NT2/D1 (cell line): ENCODE measurements at regions not wholly inside any gene's neighbourhood (a gene's known extent, or its start where the extent isn't known, plus 50 kb on each side); places are given as distances from the start of the nearest gene placed in this dataset.

Experiments used
- DNase-seq: peaks from one replicate; pipeline ENCODE4 v3.0.0-alpha.2; 2011; ENCODE audit warnings: low read depth, low spot score
- H3K27me3 ChIP-seq: 2 replicates; pipeline ENCODE4 v1.6.0; 2011; ENCODE audit warnings: mild to moderate bottlenecking; ENCODE audit not compliant: insufficient read length, insufficient read depth
- H3K36me3 ChIP-seq: 2 replicates; pipeline ENCODE4 v1.6.1; 2011; ENCODE audit warnings: mild to moderate bottlenecking, low read length, mixed read lengths; ENCODE audit not compliant: insufficient read depth, insufficient read length
- H3K4me1 ChIP-seq: 2 replicates; pipeline ENCODE4 v1.5.1; 2011; ENCODE audit not compliant: insufficient read depth, insufficient read length
- H3K4me3 ChIP-seq: 2 replicates; pipeline ENCODE4 v1.5.1; 2011; ENCODE audit warnings: low read depth; ENCODE audit not compliant: insufficient read length
- H3K9ac ChIP-seq: 2 replicates; pipeline ENCODE4 v1.6.0; 2011; ENCODE audit warnings: low read depth; ENCODE audit not compliant: insufficient read length
- H3K9me3 ChIP-seq: 2 replicates; pipeline ENCODE4 v1.5.1; 2011; ENCODE audit warnings: mild to moderate bottlenecking, low read length; ENCODE audit not compliant: insufficient read depth
- SUZ12 ChIP-seq: IDR thresholded peaks from 2 replicates; pipeline ENCODE4 v1.6.1; 2011; ENCODE audit not compliant: insufficient read length, insufficient read depth; ENCODE audit errors: extremely low read depth
- YY1 ChIP-seq: IDR thresholded peaks from 2 replicates; pipeline ENCODE4 v1.6.1; 2011; ENCODE audit not compliant: insufficient read length, insufficient read depth
- ZNF274 ChIP-seq: IDR thresholded peaks from 2 replicates; pipeline ENCODE4 v1.6.1; 2011; ENCODE audit warnings: mild to moderate bottlenecking, low read depth, low read length

DNA sequence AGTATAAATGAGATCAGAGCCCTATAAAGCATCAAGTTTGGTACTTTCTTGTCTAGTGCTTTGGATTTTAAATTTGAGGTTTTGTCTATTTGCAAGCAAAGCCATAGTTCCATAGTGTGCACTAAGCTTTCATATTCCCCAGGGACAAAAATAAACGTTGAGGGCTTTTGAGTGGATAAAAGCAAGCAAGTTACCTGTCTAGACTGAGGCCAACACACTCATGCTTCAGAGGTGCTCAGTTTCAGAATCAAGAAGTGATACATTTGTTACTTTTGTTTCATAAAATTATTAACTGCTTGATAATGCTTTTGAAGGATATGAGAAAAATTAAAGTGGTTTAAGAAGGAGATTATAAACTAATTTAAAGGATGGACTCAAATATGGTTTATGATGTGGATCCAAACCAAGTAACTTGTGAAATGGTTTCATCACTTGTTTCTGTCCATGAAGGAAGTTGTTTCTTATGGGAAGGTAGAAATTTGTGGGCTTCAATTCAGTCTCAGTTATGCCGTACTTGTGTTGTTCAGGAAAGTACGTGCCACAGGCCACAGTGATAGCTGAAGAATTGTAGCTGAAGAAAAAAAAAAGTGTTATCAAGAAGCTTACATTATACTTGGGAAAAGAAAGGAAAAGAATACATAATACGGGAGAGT is 71.2 kb downstream of the CHRM3 start:
- H3K4me3 ChIP-seq: no peak overlapping the region
- H3K4me1 ChIP-seq: no peaks in the 10 kb centered on the region
- peaks cover 17% of the 10 kb centered on the region; the same call in 1 of the 2 replicates for H3K9me3 ChIP-seq
- DNase-seq: no peak
- no peaks in the 10 kb centered on the region for H3K36me3 ChIP-seq
- no peak for TF ChIP-seq ZNF274
- no peak for TF ChIP-seq SUZ12
- no peak for TF ChIP-seq YY1
- no peaks in the 10 kb centered on the region for H3K27me3 ChIP-seq
- no peak overlapping the region for H3K9ac ChIP-seq

DNA sequence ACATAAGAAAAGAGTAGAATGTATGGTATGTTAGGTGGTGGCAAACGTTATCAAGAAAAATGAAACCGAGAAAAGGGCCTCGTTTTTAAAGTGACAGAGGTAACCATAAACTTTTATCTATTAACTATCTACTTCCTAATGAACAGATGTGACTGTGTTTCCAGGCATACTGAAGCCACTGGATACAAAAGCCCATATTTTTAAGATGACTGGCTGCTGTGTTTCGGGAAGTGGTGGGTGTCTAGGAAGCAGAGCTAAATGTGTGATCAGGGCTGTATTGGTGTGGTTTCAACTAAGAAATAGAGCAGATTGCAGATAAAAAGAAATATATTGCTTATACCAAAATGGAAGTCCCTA is 71.8 kb downstream of the CHRM3 start:
- H3K9ac ChIP-seq: no peak overlapping the region
- H3K9me3 ChIP-seq: peaks cover 17% of the 10 kb centered on the region; the same call in 1 of the 2 replicates
- DNase-seq: no peak
- no peak overlapping the region for H3K4me3 ChIP-seq
- H3K36me3 ChIP-seq: no peaks in the 10 kb centered on the region
- TF ChIP-seq ZNF274 (no peak), SUZ12 (no peak), YY1 (no peak)
- H3K4me1 ChIP-seq: no peaks in the 10 kb centered on the region
- H3K27me3 ChIP-seq: no peaks in the 10 kb centered on the region

DNA sequence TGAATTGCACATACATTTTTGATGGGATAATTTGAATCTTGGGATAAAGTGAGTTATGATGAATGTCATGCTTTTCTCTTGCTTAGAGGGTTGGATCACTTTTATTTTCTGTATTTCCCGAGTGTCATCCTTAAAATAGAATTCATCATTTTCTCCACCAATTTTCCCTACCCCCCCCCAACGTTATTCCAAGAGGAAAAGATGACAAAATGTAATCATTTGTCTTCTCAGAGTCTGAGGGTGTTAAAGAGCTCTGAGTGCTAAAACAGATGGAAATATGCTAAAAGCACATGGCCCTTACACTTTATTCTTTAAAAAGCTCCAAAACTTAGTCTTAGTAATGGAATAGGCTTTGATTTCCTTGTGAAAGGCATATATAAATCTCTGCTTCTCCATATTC is 81.4 kb downstream of the CHRM3 start:
- no peaks in the 10 kb centered on the region for H3K9me3 ChIP-seq
- no peaks in the 10 kb centered on the region for H3K27me3 ChIP-seq
- H3K9ac ChIP-seq: no peak overlapping the region
- no peaks in the 10 kb centered on the region for H3K4me1 ChIP-seq
- H3K4me3 ChIP-seq: no peak overlapping the region
- H3K36me3 ChIP-seq: no peaks in the 10 kb centered on the region
- no peak for TF ChIP-seq ZNF274
- TF ChIP-seq SUZ12: no peak
- no peak for TF ChIP-seq YY1
- DNase-seq: no peak

DNA sequence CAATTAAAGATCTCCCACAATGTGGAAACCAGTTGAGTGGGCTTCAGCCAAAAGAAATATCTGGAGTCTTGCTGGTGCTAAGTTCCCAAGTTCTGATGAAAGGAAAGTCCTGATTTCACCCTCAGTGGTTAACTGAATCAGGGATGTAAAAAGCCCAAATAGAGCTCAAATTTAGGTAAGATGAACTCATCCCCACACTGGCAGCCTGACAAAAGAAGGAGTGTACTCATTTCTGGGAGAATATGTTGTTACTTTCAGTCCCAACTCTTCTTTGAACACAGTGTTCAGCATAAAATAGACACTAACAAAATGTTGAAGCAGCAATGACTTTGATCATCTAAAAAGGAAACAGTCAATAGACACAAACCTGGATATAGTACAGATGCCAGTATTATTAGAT is 91.7 kb downstream of the CHRM3 start:
- Histone ChIP-seq H3K4me1 (no peaks in the 10 kb centered on the region), H3K9ac (no peak overlapping the region), H3K36me3 (no peaks in the 10 kb centered on the region), H3K9me3 (peaks cover 22% of the 10 kb centered on the region), H3K27me3 (no peaks in the 10 kb centered on the region), H3K4me3 (no peak overlapping the region)
- no peak for TF ChIP-seq ZNF274
- no peak for TF ChIP-seq SUZ12
- no peak for TF ChIP-seq YY1
- no peak for DNase-seq

DNA sequence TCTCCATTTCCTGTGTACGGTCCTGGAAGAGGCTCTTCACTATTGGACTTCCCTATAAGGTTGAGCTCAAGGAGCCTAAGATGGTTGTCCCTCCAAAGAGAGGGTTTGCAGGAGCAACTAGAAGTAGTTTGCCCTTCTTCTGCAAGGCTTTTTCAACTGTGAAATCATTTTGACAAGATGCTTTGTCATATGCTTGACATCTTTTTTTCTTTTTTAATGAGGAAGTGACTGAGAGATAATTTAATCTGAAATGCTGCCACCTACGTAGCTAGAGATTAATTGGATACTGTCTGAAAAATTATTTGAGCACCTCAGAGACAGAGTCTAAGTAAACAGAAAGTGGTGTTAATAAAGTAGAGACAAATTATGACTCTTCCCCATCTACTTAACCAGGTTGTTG is 97.0 kb downstream of the CHRM3 start:
- Histone ChIP-seq H3K4me3 (no peak overlapping the region), H3K9me3 (peaks cover 14% of the 10 kb centered on the region), H3K4me1 (no peaks in the 10 kb centered on the region), H3K27me3 (no peaks in the 10 kb centered on the region), H3K36me3 (no peaks in the 10 kb centered on the region), H3K9ac (no peak overlapping the region)
- DNase-seq: no peak
- no peak for TF ChIP-seq SUZ12
- TF ChIP-seq YY1: no peak
- TF ChIP-seq ZNF274: no peak

DNA sequence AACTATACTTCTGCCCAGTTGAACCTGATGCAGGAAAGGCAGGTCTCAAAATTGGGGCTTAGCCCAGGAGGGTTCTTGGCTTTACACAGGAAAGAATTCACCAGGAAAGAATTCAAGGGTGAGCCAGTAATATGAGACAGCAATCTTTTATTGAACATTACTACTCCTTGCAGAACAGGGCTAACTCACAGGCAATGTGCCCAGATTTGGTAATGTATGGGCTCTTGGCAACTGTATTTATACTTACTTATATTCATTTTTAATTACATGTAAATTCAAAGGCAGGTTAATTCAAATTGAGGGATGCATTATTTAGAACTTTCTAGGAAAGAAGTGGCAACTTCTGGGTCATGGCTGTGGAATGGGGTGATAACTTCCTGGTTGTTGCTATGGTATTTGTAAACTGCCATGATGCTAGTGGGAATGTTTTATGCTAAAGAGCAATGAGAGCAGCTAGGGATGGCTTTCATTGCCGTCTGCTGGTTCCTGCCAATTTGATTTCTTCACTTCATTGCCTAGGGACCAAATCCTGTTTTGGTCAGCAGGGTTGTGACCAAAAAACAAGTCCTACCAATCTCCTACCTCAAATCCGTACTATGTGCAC is 107.5 kb downstream of the CHRM3 start:
- H3K36me3 ChIP-seq: no peaks in the 10 kb centered on the region
- no peak overlapping the region for H3K4me3 ChIP-seq
- DNase-seq: no peak
- no peak overlapping the region for H3K9ac ChIP-seq
- H3K27me3 ChIP-seq: no peaks in the 10 kb centered on the region
- no peaks in the 10 kb centered on the region for H3K4me1 ChIP-seq
- no peaks in the 10 kb centered on the region for H3K9me3 ChIP-seq
- TF ChIP-seq ZNF274 (no peak), YY1 (no peak), SUZ12 (no peak)

DNA sequence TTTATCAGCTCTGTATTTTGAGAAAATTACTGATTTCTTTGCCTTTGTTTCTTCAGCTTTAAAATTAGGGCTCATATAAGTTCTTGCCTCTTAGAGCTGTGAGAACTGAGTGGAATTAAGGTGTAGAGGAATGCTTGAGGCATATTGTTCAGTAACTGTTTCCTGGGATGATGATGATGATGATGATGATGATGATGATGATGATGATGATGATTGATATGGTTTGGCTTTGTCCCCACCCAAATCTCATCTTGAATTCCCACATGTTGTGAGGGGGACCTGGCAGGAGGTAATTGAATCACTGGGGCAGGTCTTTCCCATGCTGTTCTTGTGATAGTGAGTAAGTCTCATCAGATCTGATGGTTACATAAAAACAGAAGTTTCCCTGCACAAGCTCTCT is 118.7 kb downstream of the CHRM3 start:
- Histone ChIP-seq H3K4me1 (no peaks in the 10 kb centered on the region), H3K9ac (no peak overlapping the region), H3K4me3 (no peak overlapping the region), H3K36me3 (no peaks in the 10 kb centered on the region), H3K27me3 (no peaks in the 10 kb centered on the region), H3K9me3 (peaks cover 14% of the 10 kb centered on the region; the same call in 1 of the 2 replicates)
- no peak for DNase-seq
- TF ChIP-seq SUZ12: no peak
- TF ChIP-seq YY1: no peak
- TF ChIP-seq ZNF274: no peak

DNA sequence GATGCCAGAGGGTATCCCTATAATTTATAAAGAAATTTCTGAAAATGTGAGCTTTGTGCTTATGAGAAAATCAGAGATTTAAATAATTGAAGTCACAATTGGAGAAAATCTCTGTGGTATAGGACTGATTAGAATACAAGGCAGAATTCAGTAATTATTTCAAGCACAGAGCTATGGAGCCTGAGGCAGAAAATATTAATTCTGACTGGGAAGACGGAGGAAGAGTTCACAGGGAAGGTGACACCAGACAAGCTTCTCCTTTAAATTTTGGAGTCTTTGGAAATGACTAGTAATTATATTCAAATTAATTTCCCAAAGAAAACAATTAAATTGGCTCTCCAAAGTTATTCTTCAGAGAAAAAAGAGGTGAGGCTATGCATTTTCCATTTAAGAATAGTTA is 121.5 kb downstream of the CHRM3 start:
- no peak for TF ChIP-seq YY1
- TF ChIP-seq SUZ12: no peak
- Histone ChIP-seq H3K9me3 (peaks cover 14% of the 10 kb centered on the region; the same call in 1 of the 2 replicates), H3K9ac (no peak overlapping the region)

More for the DNA sequence above, 121.5 kb downstream of the CHRM3 start:
- DNase-seq: no peak
- H3K4me1 ChIP-seq: no peaks in the 10 kb centered on the region
- no peak overlapping the region for H3K4me3 ChIP-seq
- no peaks in the 10 kb centered on the region for H3K36me3 ChIP-seq
- no peaks in the 10 kb centered on the region for H3K27me3 ChIP-seq
